ENCODE measurements at regions not wholly inside any gene's neighbourhood (a gene's known extent, or its start where the extent isn't known, plus 50 kb on each side); places are given as distances from the start of the nearest gene placed in this dataset.

GRCh38 chr1:117782056-117782455 is 147.4 kb downstream of the GDAP2 start:
- TF ChIP-seq ZBTB33 (CRISPR knock-in tag; IDR thresholded peaks at IDR 0.05) = no peak
- TF ChIP-seq ZNF217 (CRISPR knock-in tag; IDR thresholded peaks at IDR 0.05) = no peak
- TF ChIP-seq AFF1 (IDR thresholded peaks at IDR 0.05; ENCODE audit: low read depth in 1 of 2, partially characterized antibody in 2 of 2) = no peak
- TF ChIP-seq, protein P1, sequence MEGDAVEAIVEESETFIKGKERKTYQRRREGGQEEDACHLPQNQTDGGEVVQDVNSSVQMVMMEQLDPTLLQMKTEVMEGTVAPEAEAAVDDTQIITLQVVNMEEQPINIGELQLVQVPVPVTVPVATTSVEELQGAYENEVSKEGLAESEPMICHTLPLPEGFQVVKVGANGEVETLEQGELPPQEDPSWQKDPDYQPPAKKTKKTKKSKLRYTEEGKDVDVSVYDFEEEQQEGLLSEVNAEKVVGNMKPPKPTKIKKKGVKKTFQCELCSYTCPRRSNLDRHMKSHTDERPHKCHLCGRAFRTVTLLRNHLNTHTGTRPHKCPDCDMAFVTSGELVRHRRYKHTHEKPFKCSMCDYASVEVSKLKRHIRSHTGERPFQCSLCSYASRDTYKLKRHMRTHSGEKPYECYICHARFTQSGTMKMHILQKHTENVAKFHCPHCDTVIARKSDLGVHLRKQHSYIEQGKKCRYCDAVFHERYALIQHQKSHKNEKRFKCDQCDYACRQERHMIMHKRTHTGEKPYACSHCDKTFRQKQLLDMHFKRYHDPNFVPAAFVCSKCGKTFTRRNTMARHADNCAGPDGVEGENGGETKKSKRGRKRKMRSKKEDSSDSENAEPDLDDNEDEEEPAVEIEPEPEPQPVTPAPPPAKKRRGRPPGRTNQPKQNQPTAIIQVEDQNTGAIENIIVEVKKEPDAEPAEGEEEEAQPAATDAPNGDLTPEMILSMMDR (IDR thresholded peaks at IDR 0.05 in 2 of 3, conservative IDR thresholded peaks at IDR 0.05 in 1 of 3; ENCODE audit: insufficient read depth in 2 of 3, low read depth in 1 of 3, low read length in 3 of 3) = no peak
- no peak for TF ChIP-seq FOXM1 (IDR thresholded peaks at IDR 0.05; ENCODE audit: low read depth)
- no peak for TF ChIP-seq FOXM1 (CRISPR knock-in tag; IDR thresholded peaks at IDR 0.05; ENCODE audit: low read depth)
